Gastroesophageal sphincter (tissue), 4 donors: ENCODE measurements at regions not wholly inside any gene's neighbourhood (a gene's known extent, or its start where the extent isn't known, plus 50 kb on each side); places are given as distances from the start of the nearest gene placed in this dataset.

Experiments used
- ATAC-seq: fragments of 150-250 bp; one replicate; pipeline ENCODE4 v1.9.1; 2016; ENCODE audit warnings: mild to moderate bottlenecking, moderate library complexity
- H3K27ac ChIP-seq, 4 donors: fragments of 200-600 bp; sonication (generic) in 3 of 4; 1 replicate in 3 of 4; 2 replicates in 1 of 4; pipeline ENCODE4 v1.5.1; 2016 to 2019
- H3K27me3 ChIP-seq: fragments of 200-600 bp; sonication (generic); one replicate; pipeline ENCODE4 v1.5.1; 2019
- H3K36me3 ChIP-seq, 2 donors: fragments of 200-600 bp; sonication (generic); one replicate each; pipeline ENCODE4 v1.5.1; 2019; ENCODE audit warnings: control low read depth in 1 of 2
- H3K4me1 ChIP-seq, 3 donors: fragments of 200-600 bp; sonication (generic); 1 replicate in 2 of 3; 2 replicates in 1 of 3; pipeline ENCODE4 v1.5.1; 2016 to 2019; ENCODE audit warnings: control low read depth in 2 of 3
- H3K4me3 ChIP-seq, 2 donors: fragments of 200-600 bp; sonication (generic); one replicate each; pipeline ENCODE4 v1.5.1; 2019; ENCODE audit warnings: mild to moderate bottlenecking in 1 of 2, moderate library complexity in 1 of 2
- H3K9me3 ChIP-seq, 3 donors: fragments of 200-600 bp; sonication (generic); one replicate each; pipeline ENCODE4 v1.5.1; 2017 to 2019; ENCODE audit warnings: control low read depth in 2 of 3
- EP300 ChIP-seq: sonication (generic); formaldehyde crosslinking; IDR thresholded peaks from one replicate; pipeline ENCODE4 v1.6.1; 2017; ENCODE audit warnings: antibody characterized with exemption, mild to moderate bottlenecking
- POLR2A ChIP-seq, 2 donors: fragments of 450-650 bp; IDR thresholded peaks; one replicate each; pipeline ENCODE4 v1.6.1; 2017; ENCODE audit warnings: antibody characterized with exemption in 2 of 2, mild to moderate bottlenecking in 2 of 2, moderate library complexity in 1 of 2
- POLR2AphosphoS5 ChIP-seq: sonication (generic); formaldehyde crosslinking; IDR thresholded peaks from one replicate; pipeline ENCODE4 v1.6.1; 2017; ENCODE audit warnings: antibody characterized with exemption
- WGBS, 2 donors: methylation state at CpG; one replicate each; pipeline ENCODE4 v1.1.5; 2018; ENCODE audit warnings: low coverage in 1 of 2; 5-methylcytosine and 5-hydroxymethylcytosine counted together
- TF ChIP-seq, protein P1 (sequence below), 4 experiments: fragments of 200-600 bp in 2 of 4; fragments of 450-650 bp in 2 of 4; sonication (generic) in 1 of 4; IDR thresholded peaks; one replicate each; pipeline ENCODE4 v1.5.1; 2017 to 2019; ENCODE audit warnings: antibody characterized with exemption in 4 of 4, mild to moderate bottlenecking in 2 of 4, moderate library complexity in 2 of 4

DNA sequence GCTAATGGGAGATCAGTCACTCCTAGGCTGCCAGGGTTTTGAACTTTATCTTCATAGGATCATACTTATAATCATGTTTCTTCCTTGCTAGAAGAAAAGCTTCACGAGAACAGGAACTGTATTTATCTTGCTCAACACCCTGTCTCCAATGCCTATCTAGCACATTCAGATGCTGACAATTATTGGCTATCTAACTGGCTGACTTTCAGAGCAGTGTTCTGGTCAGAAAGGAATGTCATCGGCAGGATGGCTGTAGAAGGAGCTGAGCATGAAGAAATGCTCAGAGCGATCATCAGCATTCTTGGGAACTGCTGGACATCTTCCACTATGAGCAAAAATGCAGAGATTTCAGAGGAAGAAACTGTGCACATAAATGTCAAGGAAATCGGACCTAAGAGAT lies 628.0 kb upstream of the NRSN1 start:
- H3K4me1 ChIP-seq: no peaks in the 10 kb centered on the region
- H3K9me3 ChIP-seq: no peaks in the 10 kb centered on the region
- H3K27ac ChIP-seq: no peak overlapping the region
- ATAC-seq: no peak
- H3K27me3 ChIP-seq: no peaks in the 10 kb centered on the region
- TF ChIP-seq POLR2AphosphoS5: no peak
- no peak for TF ChIP-seq EP300
- TF ChIP-seq, protein P1, sequence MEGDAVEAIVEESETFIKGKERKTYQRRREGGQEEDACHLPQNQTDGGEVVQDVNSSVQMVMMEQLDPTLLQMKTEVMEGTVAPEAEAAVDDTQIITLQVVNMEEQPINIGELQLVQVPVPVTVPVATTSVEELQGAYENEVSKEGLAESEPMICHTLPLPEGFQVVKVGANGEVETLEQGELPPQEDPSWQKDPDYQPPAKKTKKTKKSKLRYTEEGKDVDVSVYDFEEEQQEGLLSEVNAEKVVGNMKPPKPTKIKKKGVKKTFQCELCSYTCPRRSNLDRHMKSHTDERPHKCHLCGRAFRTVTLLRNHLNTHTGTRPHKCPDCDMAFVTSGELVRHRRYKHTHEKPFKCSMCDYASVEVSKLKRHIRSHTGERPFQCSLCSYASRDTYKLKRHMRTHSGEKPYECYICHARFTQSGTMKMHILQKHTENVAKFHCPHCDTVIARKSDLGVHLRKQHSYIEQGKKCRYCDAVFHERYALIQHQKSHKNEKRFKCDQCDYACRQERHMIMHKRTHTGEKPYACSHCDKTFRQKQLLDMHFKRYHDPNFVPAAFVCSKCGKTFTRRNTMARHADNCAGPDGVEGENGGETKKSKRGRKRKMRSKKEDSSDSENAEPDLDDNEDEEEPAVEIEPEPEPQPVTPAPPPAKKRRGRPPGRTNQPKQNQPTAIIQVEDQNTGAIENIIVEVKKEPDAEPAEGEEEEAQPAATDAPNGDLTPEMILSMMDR (IDR thresholded peaks at IDR 0.05): no peak
- no peak for TF ChIP-seq POLR2A (IDR thresholded peaks at IDR 0.05)
- H3K4me3 ChIP-seq: no peak overlapping the region
- H3K36me3 ChIP-seq: no peaks in the 10 kb centered on the region
- 19 to 22% methylated on average over 4 of the region's 4 CpGs for WGBS, 2 donors

DNA sequence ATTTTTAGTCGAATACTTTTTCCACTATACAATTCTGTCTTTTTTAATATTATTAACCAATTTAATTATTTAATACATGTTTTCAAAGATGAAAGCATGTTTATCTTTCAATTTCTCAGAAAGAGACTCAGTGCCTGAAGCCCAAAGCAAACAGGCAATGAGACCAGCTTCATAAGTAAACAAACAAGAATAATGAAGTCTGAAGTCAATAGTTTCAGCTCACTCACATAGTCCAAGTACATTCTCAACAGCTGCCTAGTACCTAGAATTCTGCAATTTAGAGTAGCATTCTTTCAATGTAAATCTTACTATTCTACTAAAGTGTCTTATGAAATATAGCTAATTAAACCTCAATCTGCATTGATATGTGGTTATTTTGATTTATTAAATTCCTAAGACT lies 626.5 kb upstream of the NRSN1 start:
- Histone ChIP-seq H3K4me1 (no peaks in the 10 kb centered on the region), H3K9me3 (no peaks in the 10 kb centered on the region), H3K36me3 (no peaks in the 10 kb centered on the region), H3K27me3 (no peaks in the 10 kb centered on the region), H3K27ac (no peak overlapping the region), H3K4me3 (no peak overlapping the region)
- TF ChIP-seq, protein P1 (IDR thresholded peaks at IDR 0.05): no peak
- TF ChIP-seq EP300 (no peak), POLR2AphosphoS5 (no peak), POLR2A (IDR thresholded peaks at IDR 0.05) (no peak)
- WGBS, 2 donors: 67% methylated on average over 1 of the region's 1 CpG; no CpG with 5 or more reads in 1 of the 2 donors
- no peak for ATAC-seq

DNA sequence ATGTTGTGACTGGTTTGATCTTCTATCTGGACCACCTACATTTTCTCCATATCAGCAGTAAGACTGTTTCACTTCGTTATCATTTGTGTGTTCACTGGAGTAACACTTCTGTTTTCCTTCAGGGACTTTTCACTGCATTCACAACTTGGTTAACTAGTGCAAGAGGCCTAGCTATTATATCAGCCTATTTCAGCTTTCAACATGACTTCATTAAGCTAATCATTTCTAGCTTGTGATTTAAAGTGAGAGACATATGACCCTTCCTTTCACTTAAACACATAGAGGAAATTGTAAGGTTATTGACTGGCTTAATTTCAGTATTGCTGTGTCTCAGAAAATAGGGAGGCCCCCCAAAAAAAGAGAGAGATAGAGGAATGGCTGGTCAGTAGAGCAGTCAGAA lies 622.8 kb upstream of the NRSN1 start:
- ATAC-seq: no peak
- WGBS, 2 donors: 62% methylated on average over 1 of the region's 1 CpG; no CpG with 5 or more reads in 1 of the 2 donors
- Histone ChIP-seq H3K27me3 (no peaks in the 10 kb centered on the region), H3K27ac (no peak overlapping the region), H3K9me3 (no peaks in the 10 kb centered on the region), H3K4me3 (no peak overlapping the region), H3K4me1 (no peaks in the 10 kb centered on the region), H3K36me3 (no peaks in the 10 kb centered on the region)
- TF ChIP-seq, protein P1 (IDR thresholded peaks at IDR 0.05): no peak
- TF ChIP-seq POLR2A (IDR thresholded peaks at IDR 0.05) (no peak), POLR2AphosphoS5 (no peak)

DNA sequence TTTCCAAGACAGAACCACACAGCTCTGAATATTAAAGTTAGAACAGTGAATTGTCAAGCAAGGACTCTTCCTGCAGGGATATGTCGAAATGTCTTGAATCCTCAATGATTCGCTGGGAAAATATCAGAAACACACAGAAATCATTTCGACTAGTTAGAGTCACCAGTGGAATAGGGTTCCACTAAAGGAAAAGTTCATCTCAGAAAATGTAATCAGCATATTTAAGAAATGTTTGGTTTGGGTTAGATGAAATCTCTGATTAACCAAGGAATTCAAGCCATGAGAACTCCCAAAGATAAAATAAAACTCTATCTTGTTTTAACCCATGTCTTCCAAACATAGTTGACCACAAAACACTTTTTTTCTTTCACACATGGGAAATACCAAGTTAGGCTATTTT lies 621.0 kb upstream of the NRSN1 start:
- Histone ChIP-seq H3K27me3 (no peaks in the 10 kb centered on the region), H3K27ac (no peak overlapping the region), H3K36me3 (no peaks in the 10 kb centered on the region), H3K4me1 (no peaks in the 10 kb centered on the region), H3K4me3 (no peak overlapping the region), H3K9me3 (no peaks in the 10 kb centered on the region)
- 73 to 94% methylated on average over 2 to 3 of the region's 3 CpGs for WGBS, 2 donors
- ATAC-seq: no peak
- TF ChIP-seq, protein P1 (IDR thresholded peaks at IDR 0.05): no peak
- no peak for TF ChIP-seq POLR2A (IDR thresholded peaks at IDR 0.05)
- no peak for TF ChIP-seq POLR2AphosphoS5
- TF ChIP-seq EP300: no peak

DNA sequence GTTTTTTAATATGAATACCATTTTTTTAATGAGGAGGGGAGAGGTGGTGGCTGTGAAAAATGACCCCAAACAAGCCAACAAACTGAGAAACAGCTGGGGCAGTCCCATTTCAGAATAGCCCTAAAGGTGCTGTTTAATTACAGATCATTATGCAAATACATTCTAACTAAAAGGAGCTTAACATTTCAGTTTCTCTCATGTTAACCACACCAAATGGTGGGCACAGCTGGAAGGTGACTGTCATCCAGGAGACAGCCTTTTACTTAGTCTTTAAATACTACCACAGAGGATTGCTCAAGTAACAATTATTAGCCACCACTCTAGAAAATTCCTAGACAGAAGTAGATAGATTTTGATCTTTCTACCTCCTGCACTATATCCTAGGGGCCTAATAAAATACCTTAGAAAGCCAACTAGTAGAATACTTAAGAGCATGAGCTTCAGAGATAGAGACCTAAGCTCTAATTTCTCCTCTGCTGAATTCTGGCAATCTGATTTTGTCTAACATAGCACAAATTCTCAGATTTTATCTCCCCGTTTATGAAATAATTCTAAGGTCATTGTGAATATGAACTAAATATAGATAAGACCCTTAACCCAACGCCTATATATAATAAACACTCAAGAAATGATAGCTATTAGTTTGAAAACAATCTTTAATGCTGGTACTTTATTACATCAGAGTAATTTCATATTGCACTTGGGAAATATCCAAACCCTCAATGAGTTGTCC lies 615.1 kb upstream of the NRSN1 start:
- H3K4me1 ChIP-seq: no peaks in the 10 kb centered on the region
- no peak for ATAC-seq
- no peaks in the 10 kb centered on the region for H3K36me3 ChIP-seq
- no peaks in the 10 kb centered on the region for H3K27me3 ChIP-seq
- TF ChIP-seq EP300 (no peak), POLR2AphosphoS5 (no peak), POLR2A (IDR thresholded peaks at IDR 0.05) (no peak)
- TF ChIP-seq, protein P1 (IDR thresholded peaks at IDR 0.05): no peak
- no peak overlapping the region for H3K4me3 ChIP-seq
- H3K9me3 ChIP-seq: no peaks in the 10 kb centered on the region
- H3K27ac ChIP-seq: no peak overlapping the region
- 53 to 55% methylated on average over 2 of the region's 2 CpGs for WGBS, 2 donors
